ENCODE measurements at regions not wholly inside any gene's neighbourhood (a gene's known extent, or its start where the extent isn't known, plus 50 kb on each side); places are given as distances from the start of the nearest gene placed in this dataset.

- DNase-seq: no peak
Measured at GRCh38 chr3:162468791-162469190, 972.2 kb downstream of the OTOL1 start.

- DNase-seq: no peak
Measured at GRCh38 chr3:162487138-162487537, 990.5 kb downstream of the OTOL1 start.

GRCh38 chr3:162489853-162490252, 993.2 kb downstream of the OTOL1 start:
- no peak for DNase-seq

GRCh38 chr3:162491952-162492351, 995.3 kb downstream of the OTOL1 start:
- DNase-seq: no peak

GRCh38 chr3:162492446-162493081, 996.0 kb downstream of the OTOL1 start:
- DNase-seq: no peak

- no peak for DNase-seq
Measured at GRCh38 chr3:162498626-162499025, 1002.0 kb downstream of the OTOL1 start.

GRCh38 chr3:162507397-162507796, 1010.8 kb downstream of the OTOL1 start:
- DNase-seq: no peak

GRCh38 chr3:162512488-162512887, 1015.9 kb downstream of the OTOL1 start:
- no peak for DNase-seq

GRCh38 chr3:162517110-162517509, 1020.5 kb downstream of the OTOL1 start:
- DNase-seq: no peak

- no peak for DNase-seq
Measured at GRCh38 chr3:162521669-162522068, 1025.1 kb downstream of the OTOL1 start.

- DNase-seq: peak; percentile 41
Measured at GRCh38 chr3:162525066-162525742, 1028.6 kb downstream of the OTOL1 start.

GRCh38 chr3:162525771-162526170, 1029.2 kb downstream of the OTOL1 start:
- no peak for DNase-seq

- DNase-seq: no peak
Measured at GRCh38 chr3:162534431-162534830, 1037.8 kb downstream of the OTOL1 start.

- DNase-seq: no peak
Measured at GRCh38 chr3:162538491-162538890, 1041.9 kb downstream of the OTOL1 start.

GRCh38 chr3:162538906-162539305, 1042.3 kb downstream of the OTOL1 start:
- no peak for DNase-seq

- DNase-seq: no peak
Measured at GRCh38 chr3:162540421-162540820, 1043.8 kb downstream of the OTOL1 start.

- no peak for DNase-seq
Measured at GRCh38 chr3:162541923-162542322, 1045.3 kb downstream of the OTOL1 start.

GRCh38 chr3:162544246-162544645, 1047.6 kb downstream of the OTOL1 start:
- no peak for DNase-seq

- DNase-seq: no peak
Measured at GRCh38 chr3:162546910-162547309, 1050.3 kb downstream of the OTOL1 start.

- DNase-seq: no peak
Measured at GRCh38 chr3:162547321-162547720, 1050.7 kb downstream of the OTOL1 start.

- DNase-seq: no peak
Measured at GRCh38 chr3:162555761-162556160, 1059.2 kb downstream of the OTOL1 start.

GRCh38 chr3:162558016-162558415, 1061.4 kb downstream of the OTOL1 start:
- DNase-seq: no peak

- no peak for DNase-seq
Measured at GRCh38 chr3:162568706-162569105, 1072.1 kb downstream of the OTOL1 start.

- DNase-seq: no peak
Measured at GRCh38 chr3:162569314-162569713, 1072.7 kb downstream of the OTOL1 start.

- DNase-seq: no peak
Measured at GRCh38 chr3:162584986-162585385, 1088.4 kb downstream of the OTOL1 start.
